NCI-H2029 (cell line): ENCODE measurements at regions not wholly inside any gene's neighbourhood (a gene's known extent, or its start where the extent isn't known, plus 50 kb on each side); places are given as distances from the start of the nearest gene placed in this dataset.

Source experiments
- DNase-seq: peaks from one replicate; lab custom pipeline; 2025; lab: John Stamatoyannopoulos, UW

DNA sequence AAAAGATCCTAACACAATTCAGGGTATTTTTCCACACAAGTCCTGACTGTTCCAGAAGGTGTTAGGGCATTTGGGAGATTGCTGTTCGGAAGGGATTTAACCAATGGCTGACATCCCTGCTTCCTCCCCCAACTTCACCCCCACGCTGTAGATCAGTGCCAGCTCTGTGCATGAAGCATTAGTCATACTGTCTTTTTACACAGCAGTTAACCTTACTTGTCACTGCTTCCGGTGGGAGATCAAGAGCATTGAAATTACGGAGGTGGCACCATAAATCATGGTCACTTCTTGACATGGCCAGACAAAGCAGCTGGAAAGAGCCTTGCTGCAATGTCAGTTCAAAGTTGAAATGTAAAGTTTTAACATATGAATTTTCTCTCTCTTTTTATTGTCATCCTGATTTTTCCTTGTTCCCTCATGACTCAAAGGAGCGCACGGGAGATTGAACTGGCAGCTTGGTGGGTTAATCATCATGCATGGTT is 70.2 kb downstream of the HRH4 start:
- DNase-seq = no peak

- no peak for DNase-seq
Observed at GRCh38 chr18:24534271-24534670, 73.8 kb downstream of the HRH4 start.

GRCh38 chr18:24534737-24535136 is 74.3 kb downstream of the HRH4 start:
- no peak for DNase-seq

- DNase-seq = no peak
Observed at GRCh38 chr18:24535527-24536295, 75.3 kb downstream of the HRH4 start.

- DNase-seq = no peak
Observed at GRCh38 chr18:24536326-24536725, 75.9 kb downstream of the HRH4 start.

GRCh38 chr18:24536834-24537233 is 76.4 kb downstream of the HRH4 start:
- DNase-seq = no peak

DNA sequence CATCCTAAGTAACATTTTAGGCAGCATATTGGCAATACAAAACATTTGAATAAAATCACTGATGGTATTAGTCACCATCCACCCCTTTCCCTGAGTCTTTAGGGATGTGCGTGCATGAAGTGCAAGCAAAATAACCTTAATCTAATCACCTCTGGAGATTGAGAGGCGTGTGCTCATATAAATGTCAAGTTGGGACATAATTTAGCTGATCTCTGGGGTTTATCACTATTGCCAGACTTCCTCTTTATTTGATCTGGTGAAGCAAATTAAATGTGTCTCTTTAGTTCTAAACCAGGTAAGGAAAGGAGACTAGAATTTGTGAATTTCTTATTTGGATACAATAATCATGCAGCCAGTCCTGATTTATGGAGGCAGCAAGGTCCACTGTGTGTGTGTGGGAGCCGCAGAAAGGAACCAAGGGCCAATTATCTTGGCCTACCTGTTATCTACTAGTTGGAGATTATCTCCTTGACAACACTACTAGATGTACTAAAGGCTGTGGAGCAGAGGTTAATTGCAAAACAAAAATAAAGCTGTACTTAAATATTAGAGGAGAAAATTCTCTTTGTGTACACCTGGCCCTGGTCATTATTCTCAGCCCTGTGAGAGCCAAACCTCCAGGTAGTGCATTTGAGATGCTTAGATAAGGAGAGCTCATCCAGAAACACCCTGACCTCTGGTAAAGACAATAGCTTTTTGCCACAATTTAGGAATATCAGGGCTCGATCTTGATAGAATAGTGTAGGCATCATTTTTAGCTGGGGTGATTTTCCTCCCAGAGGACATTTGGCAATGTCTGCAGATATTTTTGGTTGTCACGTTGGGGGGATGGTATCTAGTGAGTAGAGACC is 78.2 kb downstream of the HRH4 start:
- no peak for DNase-seq

DNA sequence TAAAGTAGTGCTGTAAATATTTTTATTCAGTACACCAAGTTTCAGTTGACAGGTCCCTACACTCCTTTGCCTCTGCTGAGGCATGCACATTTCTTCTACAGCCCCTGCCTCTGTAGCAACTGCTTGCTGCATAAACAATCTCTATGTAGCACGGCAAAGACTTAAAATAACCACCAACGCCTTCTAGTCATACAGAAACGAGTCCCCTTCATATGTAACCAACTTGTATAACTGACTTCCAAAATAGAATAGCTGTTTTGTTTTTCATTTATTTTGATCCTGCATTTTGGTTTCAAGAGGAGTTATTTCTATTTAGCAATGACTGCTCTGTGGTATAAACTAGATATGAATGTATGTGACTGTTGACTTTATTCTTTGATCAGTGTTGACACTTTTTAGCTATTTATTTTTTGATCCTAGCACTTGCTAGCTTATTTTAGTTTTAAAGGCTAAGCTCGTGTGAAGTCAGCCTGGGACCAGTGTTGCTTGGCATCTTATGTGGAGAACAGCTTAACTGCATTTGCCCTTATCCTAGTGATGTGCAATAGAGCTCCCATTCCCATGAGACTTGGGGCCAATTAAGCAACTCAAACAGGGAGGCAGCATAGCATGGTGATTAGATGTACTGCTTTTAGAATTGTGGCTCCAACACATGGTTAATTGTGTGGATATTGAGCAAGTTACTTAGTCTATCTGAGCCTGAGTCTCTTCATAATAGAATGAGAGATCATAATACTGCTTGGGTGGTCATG is 79.6 kb downstream of the HRH4 start:
- no peak for DNase-seq

DNA sequence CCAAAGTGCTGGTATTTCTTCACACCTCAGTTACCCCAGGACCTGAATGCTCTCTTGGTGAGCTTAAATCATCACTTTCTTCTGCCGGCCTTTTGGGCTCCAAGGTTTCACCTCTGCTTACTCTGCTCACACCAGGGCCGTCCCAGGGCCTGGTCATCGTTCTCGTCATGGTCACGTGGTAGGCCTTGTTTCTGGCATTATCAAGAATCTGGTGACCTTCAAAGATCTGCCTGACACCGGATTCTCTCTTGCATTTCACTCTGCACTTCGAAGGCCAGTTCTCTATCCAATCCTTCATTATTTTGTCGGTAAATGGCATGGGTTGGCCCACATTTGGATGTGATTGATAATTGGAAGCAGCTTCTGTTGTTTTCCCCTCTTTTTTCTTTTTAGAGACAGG is 80.5 kb downstream of the HRH4 start:
- DNase-seq = no peak

DNA sequence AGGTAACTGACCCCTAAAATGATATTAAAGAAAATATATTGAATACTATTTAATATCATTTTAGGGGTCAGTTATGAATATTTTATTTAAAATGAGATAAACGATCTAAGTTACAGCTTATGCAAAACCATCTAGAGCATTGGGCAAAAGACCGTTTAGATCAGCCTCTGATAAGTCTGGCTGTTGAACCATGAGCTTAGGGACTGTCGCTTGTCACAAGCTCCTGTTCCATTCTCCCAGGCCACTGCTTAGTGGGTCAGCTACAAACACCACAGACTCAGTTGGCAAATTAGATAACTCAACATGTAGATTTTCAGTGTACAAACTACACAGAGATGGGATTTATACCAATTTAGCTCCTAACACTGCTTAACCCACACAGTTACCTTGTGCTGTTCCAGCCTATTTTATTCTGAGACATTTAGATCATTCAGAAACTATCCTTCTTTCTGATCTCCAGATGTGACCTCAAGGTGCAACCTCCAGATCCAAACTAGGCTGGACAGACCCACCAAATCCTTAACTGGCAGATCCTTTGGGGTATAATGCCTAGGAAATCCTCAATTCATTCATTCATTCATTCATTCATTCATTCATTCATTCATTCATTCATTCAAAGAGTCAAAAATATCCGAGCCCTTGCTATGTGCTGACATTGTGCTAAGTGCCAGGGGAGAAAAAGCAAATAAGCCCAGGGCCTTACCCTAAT is 82.8 kb downstream of the HRH4 start:
- DNase-seq = no peak

- DNase-seq = no peak
Observed at GRCh38 chr18:24543795-24544498, 83.5 kb downstream of the HRH4 start.

GRCh38 chr18:24544949-24545348 is 84.5 kb downstream of the HRH4 start:
- no peak for DNase-seq

DNA sequence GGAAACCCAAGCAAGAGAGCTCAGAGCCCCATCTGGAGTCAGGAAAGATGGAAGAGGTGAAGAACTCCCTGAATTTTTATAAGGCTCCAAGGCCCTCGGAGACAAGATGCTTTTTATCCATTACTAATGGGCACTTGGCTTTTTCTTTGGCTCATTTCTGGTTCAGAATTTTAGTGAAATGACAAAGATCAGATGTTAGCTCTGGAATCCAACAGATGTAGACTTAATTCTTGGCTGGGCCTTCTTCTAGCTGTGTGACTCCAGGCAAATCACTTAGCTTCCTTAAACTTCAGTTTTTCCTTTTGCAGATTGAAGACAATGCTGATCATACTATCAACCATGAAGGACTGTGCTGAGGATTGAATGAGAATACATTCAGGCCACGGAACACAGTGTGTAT is 85.2 kb downstream of the HRH4 start:
- DNase-seq = no peak

DNA sequence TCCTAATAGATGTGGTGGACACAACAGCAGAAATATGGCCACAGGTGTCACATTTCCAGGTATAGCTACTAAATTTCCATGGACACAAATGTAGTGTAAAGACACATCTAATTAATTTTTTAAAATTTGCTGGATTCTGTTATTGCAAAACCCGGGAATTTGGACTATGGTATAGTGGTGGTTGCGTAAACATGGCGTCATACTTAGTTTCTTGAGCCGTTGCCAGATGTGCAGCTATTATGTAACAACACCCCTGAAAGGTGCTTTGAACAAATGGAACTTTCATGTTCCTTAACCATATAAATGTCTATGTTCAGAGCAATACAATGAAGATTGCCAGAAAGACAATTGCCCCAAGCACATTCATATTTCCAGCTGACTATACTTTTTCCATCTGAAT is 85.9 kb downstream of the HRH4 start:
- no peak for DNase-seq

DNA sequence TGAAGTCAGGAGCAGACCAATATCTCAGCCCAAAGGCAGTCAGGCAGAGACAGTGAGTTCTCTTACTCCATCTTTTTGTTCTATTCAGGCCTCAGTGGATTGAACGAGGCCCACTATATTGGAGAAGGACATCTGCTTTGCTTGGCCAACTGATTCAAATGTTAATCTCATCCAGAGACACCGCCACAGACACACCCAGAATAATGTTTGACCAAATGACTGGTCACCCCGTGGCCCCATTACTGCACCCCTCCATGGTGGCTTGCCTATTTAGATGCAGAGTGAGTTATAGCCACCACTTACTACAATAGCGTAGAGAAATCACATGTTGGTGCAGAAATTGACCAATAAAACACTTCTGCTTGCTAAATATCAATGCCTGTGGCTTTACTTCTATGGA is 88.1 kb downstream of the HRH4 start:
- DNase-seq = no peak

GRCh38 chr18:24552218-24552617 is 91.8 kb downstream of the HRH4 start:
- no peak for DNase-seq

DNA sequence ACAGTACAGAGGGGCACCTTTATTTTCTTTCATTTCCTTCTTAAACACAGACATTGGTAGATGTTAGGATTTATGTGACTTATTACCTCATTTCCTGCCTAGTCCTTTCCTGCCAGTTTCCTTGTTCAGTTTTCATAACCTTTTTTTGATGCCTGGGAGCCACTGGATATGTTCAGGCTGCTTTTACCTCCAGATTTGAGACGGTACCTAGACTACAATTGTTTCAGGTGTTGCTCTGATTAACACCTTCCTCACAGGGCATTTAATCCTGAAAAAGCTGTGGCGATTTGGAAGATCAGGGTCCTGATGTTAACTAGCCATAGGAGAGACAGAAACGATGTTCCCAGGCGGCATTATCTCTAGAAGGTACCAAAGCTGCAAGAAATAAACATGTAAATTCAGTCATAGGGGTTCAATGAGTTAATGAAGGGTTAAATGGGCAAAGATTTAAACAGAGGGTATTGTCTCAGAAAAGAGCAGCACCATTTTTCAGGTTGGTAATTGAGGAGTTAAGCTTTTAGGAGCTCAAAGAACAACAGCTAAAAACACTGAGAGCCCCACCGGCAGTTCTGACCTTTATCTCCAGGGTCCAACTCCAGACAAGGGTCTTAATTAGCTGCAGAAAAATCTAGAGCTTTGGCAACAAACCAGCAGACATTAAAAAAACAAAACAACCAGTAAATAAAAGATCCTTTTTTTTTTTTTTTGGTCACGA is 93.3 kb downstream of the HRH4 start:
- DNase-seq = no peak

GRCh38 chr18:24558403-24558802 is 98.0 kb downstream of the HRH4 start:
- DNase-seq = no peak

- DNase-seq = no peak
Observed at GRCh38 chr18:24559526-24559925, 99.1 kb downstream of the HRH4 start.

GRCh38 chr18:24560511-24560981 is 100.1 kb downstream of the HRH4 start:
- no peak for DNase-seq
